Fibroblast of skin of right quadriceps (primary cell): ENCODE measurements at regions not wholly inside any gene's neighbourhood (a gene's known extent, or its start where the extent isn't known, plus 50 kb on each side); places are given as distances from the start of the nearest gene placed in this dataset.
"Not testable (repeated sequence)": the region's sequence is repeated elsewhere in the genome, so short reads cannot be mapped to it uniquely, and the experiment has no call there.

ENCODE experiments used
- DNase-seq: peaks from one replicate; pipeline ENCODE4 v3.0.0-alpha.2; 2013

DNA sequence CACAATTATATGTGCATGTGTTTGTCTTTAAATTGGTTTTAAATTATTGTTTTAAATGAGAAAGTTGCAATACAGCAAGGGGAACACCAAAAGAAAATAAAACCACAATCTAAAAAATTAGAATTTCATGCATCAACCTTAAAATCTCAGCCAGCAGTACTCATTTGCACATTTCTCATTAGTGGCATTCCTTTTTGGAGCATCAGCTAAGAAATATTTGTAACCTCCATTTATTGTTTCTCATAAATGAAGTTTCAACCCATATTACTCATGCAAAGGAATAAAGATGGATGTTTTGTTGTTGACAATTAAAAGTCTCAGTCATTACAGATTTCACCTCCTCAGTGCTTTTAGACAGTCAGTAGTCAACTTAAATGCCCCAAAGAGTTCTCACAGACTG, 160.1 kb downstream of the TBX15 start:
- DNase-seq = peak; percentile 48

DNA sequence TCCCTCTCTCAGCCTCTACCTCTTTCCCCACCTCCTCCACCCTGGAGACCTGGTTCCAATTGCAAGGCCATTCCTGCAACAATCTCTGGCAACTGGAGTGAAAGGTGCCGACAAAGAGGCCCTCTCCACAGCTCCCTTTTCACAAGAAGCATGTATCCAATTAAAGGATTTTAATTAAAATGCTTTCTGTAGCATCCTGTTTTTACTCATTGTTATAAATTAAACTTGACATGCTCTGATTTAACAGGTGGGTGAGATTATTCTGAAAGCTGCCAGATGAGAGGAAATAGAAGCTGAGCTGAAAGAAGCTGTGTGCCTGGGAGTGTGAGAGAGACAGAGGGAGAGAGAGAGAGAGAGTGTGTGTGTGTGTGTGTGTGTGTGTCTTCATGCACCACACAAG, 160.5 kb downstream of the TBX15 start:
- peak; percentile 5 for DNase-seq

DNA sequence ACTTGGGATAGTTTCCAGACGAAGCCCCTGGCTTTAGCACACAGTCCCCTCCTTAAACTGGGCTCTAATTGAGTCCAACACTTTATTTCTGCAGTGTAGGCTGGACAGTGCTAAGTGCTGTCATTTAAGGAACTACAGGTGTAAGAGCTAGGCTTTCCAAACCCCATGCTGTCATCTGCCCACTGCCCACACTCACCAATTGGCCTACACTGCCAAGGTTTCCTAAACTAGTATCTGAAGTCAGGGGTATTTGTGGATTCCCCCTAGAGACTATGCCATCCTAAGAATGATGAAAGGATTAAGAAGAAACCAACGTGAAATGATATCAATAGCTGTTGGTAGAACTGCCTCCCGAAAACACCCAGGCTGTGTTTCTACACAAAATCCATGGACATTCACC, 160.9 kb downstream of the TBX15 start:
- no peak for DNase-seq

DNA sequence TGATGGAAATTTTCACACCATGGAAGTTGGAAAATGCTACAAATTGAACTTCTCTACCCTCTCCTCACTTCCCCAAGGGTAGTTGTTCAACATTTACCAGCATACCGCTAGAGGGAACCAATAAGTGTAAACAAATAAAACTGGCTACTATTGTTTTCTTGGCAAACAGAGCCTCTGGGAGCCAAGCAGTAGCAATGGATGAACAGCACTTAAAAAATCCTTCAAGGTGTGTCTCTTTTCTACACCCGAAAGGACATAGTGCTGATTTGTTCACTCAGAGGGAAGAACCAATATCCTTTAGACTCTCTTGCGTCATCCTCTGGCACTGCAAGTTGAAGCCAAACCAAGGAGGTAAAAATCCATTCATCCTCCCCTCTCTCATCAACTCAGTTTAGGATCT, 161.5 kb downstream of the TBX15 start:
- no peak for DNase-seq

DNA sequence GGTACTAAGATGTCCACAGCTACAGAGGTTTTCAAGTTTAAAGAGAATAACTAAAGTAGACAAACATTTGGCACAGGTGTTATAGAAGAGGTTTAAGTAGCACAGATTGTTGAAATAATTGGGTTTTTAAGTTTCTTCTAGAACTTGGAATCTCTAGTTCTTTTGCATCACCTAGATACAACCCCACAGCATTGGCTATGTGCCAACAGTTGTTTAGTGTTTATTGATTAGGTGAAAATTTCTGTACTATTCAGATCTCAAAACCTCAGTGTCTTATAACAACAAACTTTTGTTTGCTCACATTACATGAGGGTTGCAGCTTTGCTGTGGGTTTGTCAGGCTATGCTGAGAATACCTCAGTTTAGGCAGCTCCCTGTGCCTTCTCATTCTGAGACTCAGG, 162.5 kb downstream of the TBX15 start:
- no peak for DNase-seq

DNA sequence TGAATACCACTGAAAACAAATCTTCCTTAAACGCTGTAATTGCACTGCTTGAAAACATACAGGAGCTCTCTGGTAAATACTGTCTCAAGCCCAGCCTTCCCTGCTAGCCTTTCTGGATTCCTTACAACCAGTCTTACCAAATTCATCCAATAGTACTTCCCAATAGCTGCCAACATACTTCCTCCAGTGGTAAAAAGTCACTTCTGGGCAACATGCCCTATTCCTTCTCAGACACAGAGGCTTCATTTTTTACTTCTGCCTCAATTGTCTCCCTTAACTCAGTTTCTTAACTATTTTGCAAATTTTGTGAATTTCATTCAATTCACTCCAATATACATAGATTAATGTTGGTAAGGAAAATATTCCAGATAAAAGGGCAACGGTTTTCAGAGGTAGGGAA, 166.3 kb downstream of the TBX15 start:
- DNase-seq = peak; percentile 17

DNA sequence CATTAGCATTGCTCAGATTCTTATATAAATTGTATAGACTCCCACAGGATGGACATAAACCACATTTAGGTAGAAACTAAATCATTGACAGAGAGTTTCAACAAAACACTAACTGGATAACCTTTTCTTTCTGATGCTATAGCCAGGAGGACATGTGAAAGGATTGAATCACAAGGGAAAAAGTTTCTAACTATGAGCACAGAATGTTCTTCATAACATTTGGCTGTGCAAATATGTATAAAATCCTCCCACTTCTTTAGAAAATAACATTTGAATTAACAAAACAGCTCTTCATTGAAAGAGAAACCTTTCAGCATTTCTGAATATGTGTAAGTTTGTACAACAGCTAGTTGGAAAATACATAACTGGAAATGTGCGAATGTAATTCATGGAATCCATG, 167.3 kb downstream of the TBX15 start:
- no peak for DNase-seq

DNA sequence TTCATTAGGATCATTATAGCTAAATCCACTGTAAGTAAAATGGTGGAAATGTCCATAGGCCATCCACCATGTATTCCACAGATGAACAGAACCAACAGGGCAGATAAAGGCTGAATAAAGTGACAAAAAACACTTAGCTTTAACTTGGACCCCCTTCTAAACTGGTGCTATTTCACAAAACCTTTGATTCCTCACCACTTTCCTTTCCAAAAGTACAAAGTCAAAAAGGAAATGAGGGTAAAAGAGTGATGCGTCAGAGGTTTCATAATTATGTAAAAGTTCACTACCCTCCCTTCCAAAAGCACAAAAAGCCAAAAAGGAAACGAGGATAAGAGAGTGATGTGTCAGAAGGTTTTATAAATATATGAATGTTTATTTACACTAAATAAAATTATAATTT, 172.2 kb downstream of the TBX15 start:
- DNase-seq = no peak

DNA sequence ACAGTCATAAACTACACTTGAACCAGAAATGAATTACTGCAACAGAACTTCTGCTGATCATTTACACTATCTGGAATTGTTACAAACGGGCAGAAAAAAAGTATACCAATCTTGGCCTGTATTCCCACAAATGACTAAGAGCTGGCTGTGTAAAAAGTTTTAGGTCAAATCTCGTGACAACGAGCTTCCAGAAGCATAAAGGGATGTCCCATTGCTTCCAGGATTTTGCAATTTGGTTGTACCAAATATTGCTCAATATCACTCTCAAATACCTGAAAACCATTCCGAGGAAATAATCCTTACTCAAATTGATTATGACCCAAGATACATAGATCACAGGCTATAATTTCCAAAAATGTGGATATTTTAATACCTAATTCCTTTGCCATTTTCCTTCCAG, 175.6 kb downstream of the TBX15 start:
- DNase-seq = no peak

DNA sequence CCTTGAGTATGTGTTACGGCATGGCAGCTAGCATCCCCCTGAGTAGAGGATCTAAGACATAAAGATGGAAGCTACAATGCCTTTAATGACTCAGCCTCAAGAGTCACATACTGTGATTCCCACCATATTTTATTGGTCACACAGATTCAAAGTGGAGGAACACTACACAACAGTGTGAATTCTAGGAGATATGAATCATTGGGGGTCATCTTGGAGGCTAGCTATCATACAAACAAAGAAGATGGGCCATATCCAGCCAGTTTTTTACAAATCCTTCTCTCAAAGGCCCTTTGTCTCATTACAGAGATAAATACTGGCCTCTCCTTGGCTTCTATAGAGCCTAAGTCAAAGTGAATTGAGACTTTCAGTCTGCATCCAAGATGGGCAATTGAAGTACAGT, 177.0 kb downstream of the TBX15 start:
- DNase-seq = no peak

DNA sequence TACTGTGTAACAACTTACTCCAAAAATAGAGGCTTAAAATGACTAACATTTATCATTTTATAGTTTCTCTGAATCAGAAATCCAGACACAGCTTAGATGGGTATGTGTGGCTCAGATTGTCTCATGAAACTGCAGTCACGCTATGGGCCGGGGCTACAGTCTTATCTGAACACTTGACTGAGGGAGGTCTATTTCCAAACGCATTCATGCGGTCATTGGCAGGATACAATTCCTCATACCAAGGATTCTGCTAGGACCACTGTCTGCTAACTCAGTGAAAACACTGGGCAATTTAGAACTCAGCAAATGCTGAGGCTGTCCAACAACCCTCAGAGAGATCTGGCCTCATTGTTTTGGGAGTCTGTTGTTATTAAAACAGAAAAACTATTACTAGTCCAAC, 178.6 kb downstream of the TBX15 start:
- DNase-seq = no peak

DNA sequence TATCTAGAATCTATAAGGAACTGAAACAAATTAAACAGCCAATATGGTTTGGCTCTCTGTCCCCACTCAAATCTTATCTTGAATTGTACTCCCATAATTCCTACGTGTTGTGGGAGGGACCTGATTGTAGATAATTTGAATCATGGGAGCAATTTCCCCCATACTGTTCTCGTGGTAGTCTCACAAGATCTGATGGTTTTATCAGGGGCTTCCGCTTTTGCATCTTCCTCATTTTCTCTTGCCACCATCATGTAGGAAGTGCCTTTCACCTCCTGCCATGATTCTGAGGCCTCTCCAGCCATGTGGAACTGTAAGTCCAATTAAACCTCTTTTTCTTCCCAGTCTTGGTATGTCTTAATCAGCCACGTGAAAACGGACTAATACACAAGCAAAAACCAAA, 185.0 kb downstream of the TBX15 start:
- not testable (repeated sequence) for DNase-seq

DNA sequence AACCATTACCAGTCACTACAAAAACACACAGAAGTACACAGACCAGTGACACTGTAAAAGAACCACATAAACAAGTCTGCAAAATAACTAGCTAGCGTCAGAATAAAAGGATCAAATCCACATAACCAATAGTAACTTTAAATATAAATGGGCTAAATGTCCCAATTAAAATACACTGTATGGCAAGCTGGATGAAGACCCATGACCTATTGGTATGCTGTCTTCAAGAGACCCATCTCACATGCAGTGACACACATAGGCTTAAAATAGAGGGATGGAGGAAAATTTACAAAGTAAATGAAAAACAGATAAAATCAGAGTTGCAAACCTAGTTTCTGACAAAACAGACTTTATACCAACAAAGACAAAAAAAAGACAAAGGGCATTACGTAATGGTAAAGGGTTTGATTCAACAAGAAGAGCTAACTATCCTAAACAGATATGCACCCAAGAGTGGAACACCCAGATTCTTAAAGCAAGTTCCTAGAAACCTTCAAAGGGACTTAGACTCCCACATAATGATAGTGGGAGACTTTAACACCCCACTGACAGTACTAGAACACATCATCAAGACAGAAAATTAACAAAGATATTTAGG, 196.9 kb downstream of the TBX15 start:
- DNase-seq = no peak

DNA sequence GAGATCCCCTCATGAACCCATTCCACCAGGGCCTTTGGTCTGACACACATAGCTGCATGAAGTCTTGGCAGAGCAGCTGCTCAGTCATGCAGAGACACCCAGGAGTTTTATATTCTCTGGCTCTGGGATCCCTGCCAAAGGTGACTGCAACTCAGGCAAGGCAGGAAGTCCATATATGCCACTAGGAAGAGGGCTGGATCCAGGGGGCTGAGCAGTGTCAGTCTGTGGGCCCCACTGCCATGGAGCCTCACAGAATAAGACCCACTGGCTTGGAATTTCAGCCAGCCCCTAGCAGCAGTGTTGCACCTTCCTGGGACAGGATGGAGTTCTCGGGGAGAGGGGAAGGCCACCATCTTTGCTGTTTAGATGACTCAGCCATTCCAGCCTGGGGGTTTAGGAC, 199.7 kb downstream of the TBX15 start:
- DNase-seq = peak; percentile 93

DNA sequence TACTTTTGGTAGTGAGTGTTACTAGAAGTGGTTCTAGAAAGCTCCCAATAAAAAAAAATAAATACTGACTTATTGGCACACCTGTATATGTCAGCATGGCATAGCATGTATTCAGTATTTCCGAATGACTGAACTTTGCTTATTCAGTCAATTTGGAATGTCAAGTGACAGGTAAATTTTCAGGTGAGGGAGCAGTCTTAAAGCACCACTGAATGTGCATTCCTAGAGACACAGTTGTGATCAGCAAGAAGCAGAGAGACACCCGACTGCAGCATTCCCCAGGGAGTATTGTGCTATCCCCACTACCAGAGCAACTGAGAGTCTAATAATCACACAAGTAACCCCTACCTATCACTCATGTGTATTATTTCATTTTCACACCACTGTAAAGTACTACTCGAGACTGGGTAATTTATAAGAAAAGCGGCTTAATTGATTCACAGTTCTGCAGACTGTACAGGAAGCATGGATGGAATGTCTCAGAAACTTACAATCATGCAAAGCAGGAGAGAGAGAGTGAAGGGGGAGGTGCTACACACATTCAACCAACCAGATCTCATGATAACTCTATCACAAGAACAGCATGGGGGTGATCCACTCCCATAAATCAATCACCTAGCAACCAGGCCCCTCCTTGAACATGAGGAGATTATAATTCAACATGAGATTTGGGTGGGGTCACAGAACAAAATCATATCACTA, 201.5 kb downstream of the TBX15 start:
- DNase-seq = peak; percentile 15

DNA sequence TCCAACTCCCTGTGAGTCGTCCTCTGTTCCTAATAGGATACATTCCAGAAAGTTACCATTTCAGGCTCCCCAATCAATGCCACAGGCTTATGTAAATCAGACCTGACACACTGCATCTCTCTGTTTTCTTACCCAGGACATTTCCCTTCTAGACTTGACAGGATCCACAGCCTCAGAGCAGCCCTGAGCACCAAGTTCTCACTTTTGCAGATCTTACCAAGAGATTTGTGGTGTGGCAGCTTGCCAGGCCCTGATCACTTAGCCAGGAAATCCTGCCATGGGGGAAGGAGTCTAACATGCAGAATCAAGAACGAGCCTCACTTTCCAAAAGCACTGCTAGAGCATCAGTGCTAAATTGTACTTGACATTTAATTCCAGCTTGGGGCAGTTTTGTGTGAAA, 202.9 kb downstream of the TBX15 start:
- DNase-seq = peak; percentile 81

DNA sequence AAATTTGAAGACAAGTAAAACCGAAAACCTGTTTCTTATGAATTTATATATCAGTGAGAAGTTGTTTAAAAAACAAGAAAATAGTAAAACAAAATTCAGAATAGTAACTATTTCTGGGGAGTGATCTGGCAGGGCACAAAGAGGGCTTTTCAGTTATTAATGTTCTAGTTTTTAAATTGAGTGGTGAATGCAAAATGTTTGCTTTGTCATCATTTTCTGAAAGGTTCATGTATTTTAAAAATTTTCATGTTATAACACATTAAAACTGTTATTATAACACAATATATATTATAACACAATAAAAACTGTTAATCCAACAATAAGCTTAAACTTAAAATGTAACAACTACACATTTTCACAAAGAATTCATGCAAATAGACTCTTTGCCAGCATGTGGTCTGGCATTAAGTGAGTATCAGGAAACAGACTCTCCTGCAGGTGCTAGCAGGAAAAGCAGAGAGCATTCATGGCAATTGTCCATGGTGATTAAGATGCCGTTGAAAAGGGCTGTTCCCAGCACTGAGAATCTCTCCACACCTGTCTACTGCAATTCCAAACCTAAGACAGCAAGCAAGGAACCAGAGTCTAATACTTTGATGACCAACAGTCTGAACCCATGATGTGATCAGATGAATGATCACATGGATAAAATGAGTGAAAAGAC, 204.9 kb downstream of the TBX15 start:
- DNase-seq = no peak

DNA sequence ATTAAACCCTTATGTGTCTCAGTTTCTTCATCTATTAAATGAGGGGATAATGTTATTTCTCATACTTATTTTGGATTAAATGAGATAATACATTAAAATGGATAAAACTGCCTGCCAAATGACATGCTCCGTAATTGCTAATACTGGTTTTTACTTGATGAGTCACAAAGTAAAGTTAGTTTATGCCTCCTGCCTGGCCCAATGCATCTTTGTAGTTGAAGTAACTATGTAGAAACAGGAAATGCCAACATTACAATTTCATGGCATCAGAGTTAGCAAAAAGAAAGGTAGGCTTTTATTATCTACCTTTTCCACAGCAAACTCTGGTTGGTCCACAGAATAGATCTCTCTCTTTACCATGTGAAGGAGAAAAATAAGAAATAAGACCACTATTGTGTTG, 214.5 kb downstream of the TBX15 start:
- DNase-seq = peak; percentile 14

DNA sequence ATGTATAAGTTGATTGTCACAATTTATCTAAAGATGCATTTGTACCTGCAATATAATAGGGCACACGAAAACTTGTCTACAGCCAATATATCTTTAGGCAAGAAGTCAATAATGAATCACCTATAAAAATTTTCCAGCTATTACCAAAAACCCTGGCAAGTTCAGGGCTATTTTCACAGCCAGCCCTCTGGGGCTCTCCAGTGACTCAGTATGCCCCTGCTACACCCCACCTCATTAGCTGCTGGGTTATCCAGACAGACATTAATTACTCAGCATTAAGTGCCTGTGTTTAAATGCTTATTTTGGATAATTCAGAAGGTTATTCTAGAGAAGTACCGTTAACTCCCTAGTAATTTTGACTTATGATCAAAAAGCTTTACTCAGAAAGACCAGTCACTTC, 220.2 kb downstream of the TBX15 start:
- DNase-seq = no peak

DNA sequence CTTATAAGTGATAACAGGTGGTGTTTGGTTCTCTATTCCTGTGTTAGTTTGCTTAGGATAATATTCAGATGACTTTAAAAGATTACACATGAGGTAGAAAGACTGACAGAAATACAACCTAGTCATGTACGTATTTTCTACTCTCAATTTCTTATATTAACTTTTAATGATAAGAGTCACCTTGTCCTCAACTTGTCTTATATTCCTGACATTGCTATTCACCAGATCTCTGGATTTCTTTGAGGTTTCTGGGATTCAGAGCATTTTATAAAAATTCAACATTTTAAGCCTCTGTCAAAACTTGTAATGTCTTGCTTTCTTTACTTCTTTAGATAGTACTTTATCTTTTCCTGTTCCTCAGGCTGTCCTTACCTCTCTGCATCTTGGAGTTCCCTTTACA, 234.2 kb downstream of the TBX15 start:
- DNase-seq = no peak

DNA sequence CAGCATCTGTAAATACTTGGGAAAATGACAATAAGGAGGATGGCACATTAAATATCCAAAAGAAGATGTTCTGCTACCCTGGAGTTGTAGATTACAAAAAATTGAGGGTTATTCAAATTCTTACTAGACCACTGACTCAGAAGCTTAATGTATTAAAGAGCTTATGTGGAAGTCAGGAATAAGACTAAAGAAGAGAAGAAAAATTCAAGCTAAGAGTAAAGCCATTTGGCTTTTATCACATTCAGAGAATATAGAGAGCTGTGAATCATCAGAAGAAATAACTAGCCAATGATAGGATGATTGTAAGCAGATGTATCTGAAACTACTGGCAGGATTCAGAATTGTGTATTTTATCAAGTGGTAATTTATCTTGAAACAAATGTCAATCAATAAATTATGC, 237.0 kb downstream of the TBX15 start:
- peak; percentile 45 for DNase-seq

DNA sequence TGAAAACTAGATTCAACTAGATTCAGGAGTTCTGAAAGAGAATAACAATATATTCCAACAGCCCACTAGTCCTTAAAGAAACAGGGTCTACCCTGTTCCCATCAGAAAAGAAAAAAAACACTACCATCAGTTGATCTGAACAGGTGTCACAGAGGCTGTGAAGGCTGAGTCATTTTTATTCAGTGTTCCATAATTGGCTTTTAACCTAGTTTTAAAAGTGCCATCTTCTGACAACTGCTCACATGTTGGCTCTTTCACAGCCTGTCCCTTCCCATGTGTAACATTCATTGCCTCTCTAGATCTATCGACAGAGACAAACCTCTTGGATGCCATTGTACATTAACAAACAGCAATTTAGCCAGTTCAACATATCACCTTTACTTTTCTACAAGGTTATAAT, 243.7 kb downstream of the TBX15 start:
- no peak for DNase-seq

DNA sequence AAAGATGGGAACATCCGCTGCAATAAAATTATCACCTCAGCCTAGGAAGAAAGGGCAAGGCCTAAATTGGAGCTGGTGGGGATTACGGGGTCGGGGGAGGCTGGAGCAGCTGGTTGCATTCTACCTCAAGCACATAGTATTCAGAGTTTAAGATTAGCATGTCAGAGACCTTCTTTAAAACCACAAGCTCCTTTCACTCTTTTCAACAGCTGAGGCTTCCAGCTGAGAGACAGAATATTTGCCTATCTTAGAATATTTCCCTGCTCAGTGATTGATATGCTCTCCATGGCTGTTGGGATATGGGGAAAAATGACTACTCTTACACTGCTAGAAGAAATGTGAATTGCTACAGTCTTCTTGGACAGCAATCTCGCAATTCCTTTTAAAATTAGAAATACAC, 248.6 kb downstream of the TBX15 start:
- DNase-seq = peak; percentile 49

DNA sequence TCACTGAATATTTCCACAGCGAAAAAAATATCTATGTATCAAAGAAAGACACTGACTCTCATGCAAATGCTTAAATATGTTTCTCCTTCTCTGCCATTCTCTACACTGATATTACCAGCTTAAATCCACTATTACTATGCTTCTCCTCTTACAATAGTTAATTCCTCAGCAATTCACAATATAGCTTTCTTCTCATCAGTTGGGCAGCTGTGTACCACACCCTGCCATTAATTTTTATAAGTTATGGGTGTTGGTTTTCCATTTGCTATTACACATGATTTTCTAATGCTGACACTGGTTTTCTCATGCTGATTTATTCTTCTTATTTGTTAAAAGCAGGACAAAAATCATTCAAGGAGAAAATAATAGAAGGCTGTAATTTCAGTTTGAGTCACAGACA, 251.8 kb downstream of the TBX15 start:
- DNase-seq = no peak

DNA sequence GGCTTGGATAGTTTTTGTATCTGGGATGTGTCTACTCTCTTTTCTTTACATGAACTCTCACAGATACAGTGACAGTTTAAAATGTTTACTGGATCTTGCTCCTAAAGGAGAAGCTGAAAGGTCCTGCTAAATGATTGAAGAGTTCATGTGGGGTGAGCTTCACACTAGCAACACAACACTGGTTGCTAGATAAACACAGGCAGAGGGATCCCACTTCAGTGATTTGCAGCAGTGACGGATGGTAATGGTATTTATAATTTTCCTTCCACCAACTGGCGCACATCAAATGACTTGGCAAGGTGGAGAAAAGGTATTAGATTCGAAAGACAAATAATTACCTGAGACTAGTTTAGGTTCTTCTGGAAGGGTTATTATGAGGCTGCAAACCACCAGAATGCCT, 270.2 kb downstream of the TBX15 start:
- no peak for DNase-seq
